ENCODE measurements at regions not wholly inside any gene's neighbourhood (a gene's known extent, or its start where the extent isn't known, plus 50 kb on each side); places are given as distances from the start of the nearest gene placed in this dataset.

- H3K79me2 ChIP-seq (ENCODE audit: control insufficient read depth, insufficient read depth, low read length) = no peaks in the 10 kb centered on the region
- no peak overlapping the region for H3K9ac ChIP-seq (ENCODE audit: insufficient read depth, low read length)
- no peak overlapping the region for H3K4me3 ChIP-seq (replicated peaks in 1 of 4; ENCODE audit: control extremely low read depth in 1 of 4, insufficient read depth in 1 of 4, low read depth in 3 of 4, low read length in 4 of 4)
- H3K9me3 ChIP-seq (ENCODE audit: control insufficient read depth, insufficient read depth, low read depth, low read length) = no peaks in the 10 kb centered on the region
- H3K27me3 ChIP-seq (ENCODE audit: control insufficient read depth, insufficient read depth, low read length) = no peaks in the 10 kb centered on the region
- TF ChIP-seq CTCF (conservative IDR thresholded peaks at IDR 0.05 in 1 of 2, IDR thresholded peaks at IDR 0.05 in 1 of 2; ENCODE audit: low read depth in 1 of 2, low read length in 2 of 2) (no peak), EZH2 (IDR thresholded peaks at IDR 0.05; ENCODE audit: low read length, missing control alignments) (no peak)
- no peaks in the 10 kb centered on the region for H3K4me1 ChIP-seq (ENCODE audit: control insufficient read depth, extremely low read depth, insufficient read depth, low read length)
- H3K36me3 ChIP-seq (ENCODE audit: control insufficient read depth, insufficient read depth, low read length) = no peaks in the 10 kb centered on the region
- H4K20me1 ChIP-seq (ENCODE audit: control insufficient read depth, extremely low read depth, insufficient read depth, low read length) = no peaks in the 10 kb centered on the region
- no peak for DNase-seq (ENCODE audit: low read depth in 2 of 2)
- no peak overlapping the region for H3K4me2 ChIP-seq (ENCODE audit: extremely low read depth, insufficient read depth, low read length)
- H3K27ac ChIP-seq (ENCODE audit: insufficient read depth, low read length) = no peak overlapping the region
- H2AFZ ChIP-seq (ENCODE audit: low read length) = no peak overlapping the region
These were observed 246.1 kb upstream of the PPP2R3A start for GRCh38 chr3:135719449-135719848.

- Histone ChIP-seq H3K4me2 (ENCODE audit: extremely low read depth, insufficient read depth, low read length) (no peak overlapping the region), H3K4me1 (ENCODE audit: control insufficient read depth, extremely low read depth, insufficient read depth, low read length) (no peaks in the 10 kb centered on the region), H3K36me3 (ENCODE audit: control insufficient read depth, insufficient read depth, low read length) (no peaks in the 10 kb centered on the region), H3K9me3 (ENCODE audit: control insufficient read depth, insufficient read depth, low read depth, low read length) (no peaks in the 10 kb centered on the region), H3K9ac (ENCODE audit: insufficient read depth, low read length) (no peak overlapping the region), H3K27ac (ENCODE audit: insufficient read depth, low read length) (no peak overlapping the region), H3K79me2 (ENCODE audit: control insufficient read depth, insufficient read depth, low read length) (no peaks in the 10 kb centered on the region), H4K20me1 (ENCODE audit: control insufficient read depth, extremely low read depth, insufficient read depth, low read length) (no peaks in the 10 kb centered on the region), H3K27me3 (ENCODE audit: control insufficient read depth, insufficient read depth, low read length) (no peaks in the 10 kb centered on the region), H2AFZ (ENCODE audit: low read length) (no peak overlapping the region), H3K4me3 (replicated peaks in 1 of 4; ENCODE audit: control extremely low read depth in 1 of 4, insufficient read depth in 1 of 4, low read depth in 3 of 4, low read length in 4 of 4) (no peak overlapping the region)
- DNase-seq (ENCODE audit: low read depth in 2 of 2) = no peak
- TF ChIP-seq CTCF (conservative IDR thresholded peaks at IDR 0.05 in 1 of 2, IDR thresholded peaks at IDR 0.05 in 1 of 2; ENCODE audit: low read depth in 1 of 2, low read length in 2 of 2) (no peak), EZH2 (IDR thresholded peaks at IDR 0.05; ENCODE audit: low read length, missing control alignments) (no peak)
These were observed 237.4 kb upstream of the PPP2R3A start for GRCh38 chr3:135728007-135728721.

- no peaks in the 10 kb centered on the region for H3K9me3 ChIP-seq (ENCODE audit: control insufficient read depth, insufficient read depth, low read depth, low read length)
- no peak for DNase-seq (ENCODE audit: low read depth in 2 of 2)
- H2AFZ ChIP-seq (ENCODE audit: low read length) = no peak overlapping the region
- no peak overlapping the region for H3K4me3 ChIP-seq (replicated peaks in 1 of 4; ENCODE audit: control extremely low read depth in 1 of 4, insufficient read depth in 1 of 4, low read depth in 3 of 4, low read length in 4 of 4)
- H3K4me2 ChIP-seq (ENCODE audit: extremely low read depth, insufficient read depth, low read length) = no peak overlapping the region
- no peaks in the 10 kb centered on the region for H3K4me1 ChIP-seq (ENCODE audit: control insufficient read depth, extremely low read depth, insufficient read depth, low read length)
- no peak overlapping the region for H3K27ac ChIP-seq (ENCODE audit: insufficient read depth, low read length)
- no peak for TF ChIP-seq CTCF (conservative IDR thresholded peaks at IDR 0.05 in 1 of 2, IDR thresholded peaks at IDR 0.05 in 1 of 2; ENCODE audit: low read depth in 1 of 2, low read length in 2 of 2)
- no peak for TF ChIP-seq EZH2 (IDR thresholded peaks at IDR 0.05; ENCODE audit: low read length, missing control alignments)
- no peaks in the 10 kb centered on the region for H3K27me3 ChIP-seq (ENCODE audit: control insufficient read depth, insufficient read depth, low read length)
- no peaks in the 10 kb centered on the region for H4K20me1 ChIP-seq (ENCODE audit: control insufficient read depth, extremely low read depth, insufficient read depth, low read length)
- no peaks in the 10 kb centered on the region for H3K36me3 ChIP-seq (ENCODE audit: control insufficient read depth, insufficient read depth, low read length)
- H3K79me2 ChIP-seq (ENCODE audit: control insufficient read depth, insufficient read depth, low read length) = no peaks in the 10 kb centered on the region
- no peak overlapping the region for H3K9ac ChIP-seq (ENCODE audit: insufficient read depth, low read length)
These were observed 234.0 kb upstream of the PPP2R3A start for GRCh38 chr3:135731546-135731945.
